Panc1 (cell line): ENCODE measurements at regions not wholly inside any gene's neighbourhood (a gene's known extent, or its start where the extent isn't known, plus 50 kb on each side); places are given as distances from the start of the nearest gene placed in this dataset.

Source experiments
- ATAC-seq: fragments of 200-7000 bp; cut with Tn5 transposase; 2 replicates; pipeline ENCODE4 v1.9.1; 2020; ENCODE audit warnings: mild to moderate bottlenecking, moderate library complexity
- BruUV-seq: library from RNA; stranded (reverse); fragments of 400-500 nt; replicated peaks from 2 replicates; lab custom pipeline; 2021; lab: Mats Ljungman, UMichigan
- CTCF ChIA-PET: fragments of 300-600 bp; sonication (Branson Sonifier 250); formaldehyde crosslinking; loops from one replicate; lab custom pipeline; 2022; ENCODE audit warnings: antibody characterized with exemption; lab: Charles Lee
- POLR2A ChIA-PET: fragments of 300-600 bp; sonication (Branson Sonifier 250); formaldehyde crosslinking; loops from one replicate; lab custom pipeline; 2022; ENCODE audit warnings: antibody characterized with exemption; lab: Charles Lee
- DNase-seq: peaks from one replicate; pipeline ENCODE4 v3.0.0-alpha.2; 2010; ENCODE audit warnings: low read depth, low spot score
- H3K27ac ChIP-seq: 2 replicates; pipeline ENCODE4 v1.5.1; 2011; ENCODE audit warnings: mild to moderate bottlenecking, low read length, inconsistent platforms
- H3K27me3 ChIP-seq: fragments of 200-500 bp; sonication (Bioruptor generic); 2 replicates; pipeline ENCODE4 v1.6.0; 2014; ENCODE audit warnings: low read length, inconsistent platforms; ENCODE audit not compliant: control insufficient read depth, insufficient read depth
- H3K36me3 ChIP-seq: fragments of 200-500 bp; sonication (Bioruptor generic); 2 replicates; pipeline ENCODE4 v1.5.1; 2014; ENCODE audit warnings: inconsistent platforms, mild to moderate bottlenecking, low read length, moderate library complexity; ENCODE audit not compliant: control insufficient read depth, insufficient read depth
- H3K4me1 ChIP-seq: 2 replicates; pipeline ENCODE4 v1.5.1; 2011; ENCODE audit warnings: inconsistent platforms, mild to moderate bottlenecking, low read length, moderate library complexity; ENCODE audit not compliant: control insufficient read depth, insufficient read depth
- H3K4me3 ChIP-seq, 2 experiments: 2 replicates each; pipeline ENCODE4 v1.5.1; 2011 to 2012; ENCODE audit warnings: low read depth in 2 of 2, low read length in 2 of 2, mild to moderate bottlenecking in 2 of 2, inconsistent platforms in 1 of 2, moderate library complexity in 1 of 2
- H3K9me3 ChIP-seq: fragments of 200-500 bp; sonication (Bioruptor generic); 2 replicates; pipeline ENCODE4 v1.5.1; 2014; ENCODE audit warnings: low read depth, mild to moderate bottlenecking, inconsistent platforms, low read length, moderate library complexity; ENCODE audit not compliant: control insufficient read depth, insufficient read depth
- CTCF ChIP-seq: fragments of 450-650 bp; IDR thresholded peaks from 2 replicates; pipeline ENCODE4 v1.5.1; 2017; ENCODE audit warnings: mild to moderate bottlenecking
- POLR2AphosphoS5 ChIP-seq: IDR thresholded peaks from 2 replicates; pipeline ENCODE4 v1.6.1; 2012; ENCODE audit warnings: mild to moderate bottlenecking, low read depth, low read length, moderate library complexity
- SIN3A ChIP-seq: IDR thresholded peaks from 2 replicates; pipeline ENCODE4 v1.6.1; 2012; ENCODE audit warnings: low read depth, mild to moderate bottlenecking, low read length, moderate library complexity, borderline replicate concordance; ENCODE audit not compliant: insufficient read depth
- TCF7L2 ChIP-seq: IDR thresholded peaks from 2 replicates; pipeline ENCODE4 v1.6.1; 2011; ENCODE audit warnings: mild to moderate bottlenecking, low read depth, low read length, inconsistent platforms
- in situ Hi-C: cut with HindIII; loops from 2 replicates; pipeline ENCODE4 v1.10.0; 2016; ENCODE audit warnings: low sequenced_read_pairs, low pct_unique_long_range_greater_than_20kb
- intact Hi-C: fragments of 100-400 bp; cut with micrococcal nuclease; formaldehyde crosslinking; loops from one replicate; pipeline ENCODE4 v1.10.0; 2022; ENCODE audit not compliant: unreplicated experiment
- TF ChIP-seq, protein P1 (sequence below), 2 experiments: IDR thresholded peaks; 2 replicates each; pipeline ENCODE4 v1.6.1; 2011 to 2012; ENCODE audit warnings: low read depth in 2 of 2, control low read depth in 1 of 2, low read length in 1 of 2, mild to moderate bottlenecking in 1 of 2, moderate library complexity in 1 of 2; ENCODE audit not compliant: insufficient read depth in 1 of 2

DNA sequence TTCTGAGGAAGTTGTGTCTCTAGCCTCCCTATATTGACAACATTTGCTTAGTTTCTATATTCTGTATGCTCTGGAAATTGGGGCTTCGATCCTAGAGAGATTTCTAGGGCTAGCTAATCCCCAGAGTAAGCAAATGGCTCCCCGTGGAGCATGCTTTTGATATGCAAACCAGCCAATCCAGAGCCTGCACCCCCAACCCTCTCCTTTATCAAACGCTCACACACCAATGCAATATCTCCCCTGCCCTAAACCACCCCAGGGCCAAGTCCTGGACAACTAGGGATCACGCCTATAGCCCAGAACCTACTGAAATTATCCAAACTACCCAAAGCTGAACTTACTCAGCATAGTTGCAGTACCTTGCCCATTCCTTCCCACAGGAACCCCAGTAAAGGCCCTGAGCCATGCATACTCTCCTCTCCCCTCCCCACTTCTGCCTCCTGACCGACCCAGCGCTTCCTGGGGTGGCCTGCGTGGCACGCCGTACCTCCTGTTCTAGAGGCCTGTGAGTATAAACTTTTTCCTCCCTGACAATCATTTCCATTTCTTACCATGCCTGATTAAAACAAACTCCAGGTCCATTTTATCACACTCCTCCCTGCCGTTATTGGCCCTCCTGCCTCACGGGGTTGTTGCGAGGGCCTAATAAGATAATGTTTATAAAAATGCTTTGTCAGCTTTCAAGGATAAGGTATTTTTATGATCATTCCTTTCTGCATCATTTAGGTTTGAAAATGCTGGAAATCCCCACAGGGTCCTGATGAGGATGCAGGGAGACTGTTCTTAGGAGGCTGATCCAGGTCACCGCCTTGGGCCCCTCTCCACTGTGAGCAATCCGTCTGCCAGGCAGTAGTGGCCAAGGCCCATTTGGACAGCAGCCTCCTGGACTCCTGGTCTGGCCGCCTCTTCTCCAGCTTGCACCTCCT, 102.7 kb downstream of the TENT5C start:
- ATAC-seq (no peak), DNase-seq (no peak)
- H3K27me3 ChIP-seq: no peaks in the 10 kb centered on the region
- intact Hi-C loops (no loop called here), in situ Hi-C loops (no loop called here)
- no peaks in the 10 kb centered on the region for H3K4me1 ChIP-seq
- no peaks in the 10 kb centered on the region for H3K9me3 ChIP-seq
- TF ChIP-seq, protein P1, sequence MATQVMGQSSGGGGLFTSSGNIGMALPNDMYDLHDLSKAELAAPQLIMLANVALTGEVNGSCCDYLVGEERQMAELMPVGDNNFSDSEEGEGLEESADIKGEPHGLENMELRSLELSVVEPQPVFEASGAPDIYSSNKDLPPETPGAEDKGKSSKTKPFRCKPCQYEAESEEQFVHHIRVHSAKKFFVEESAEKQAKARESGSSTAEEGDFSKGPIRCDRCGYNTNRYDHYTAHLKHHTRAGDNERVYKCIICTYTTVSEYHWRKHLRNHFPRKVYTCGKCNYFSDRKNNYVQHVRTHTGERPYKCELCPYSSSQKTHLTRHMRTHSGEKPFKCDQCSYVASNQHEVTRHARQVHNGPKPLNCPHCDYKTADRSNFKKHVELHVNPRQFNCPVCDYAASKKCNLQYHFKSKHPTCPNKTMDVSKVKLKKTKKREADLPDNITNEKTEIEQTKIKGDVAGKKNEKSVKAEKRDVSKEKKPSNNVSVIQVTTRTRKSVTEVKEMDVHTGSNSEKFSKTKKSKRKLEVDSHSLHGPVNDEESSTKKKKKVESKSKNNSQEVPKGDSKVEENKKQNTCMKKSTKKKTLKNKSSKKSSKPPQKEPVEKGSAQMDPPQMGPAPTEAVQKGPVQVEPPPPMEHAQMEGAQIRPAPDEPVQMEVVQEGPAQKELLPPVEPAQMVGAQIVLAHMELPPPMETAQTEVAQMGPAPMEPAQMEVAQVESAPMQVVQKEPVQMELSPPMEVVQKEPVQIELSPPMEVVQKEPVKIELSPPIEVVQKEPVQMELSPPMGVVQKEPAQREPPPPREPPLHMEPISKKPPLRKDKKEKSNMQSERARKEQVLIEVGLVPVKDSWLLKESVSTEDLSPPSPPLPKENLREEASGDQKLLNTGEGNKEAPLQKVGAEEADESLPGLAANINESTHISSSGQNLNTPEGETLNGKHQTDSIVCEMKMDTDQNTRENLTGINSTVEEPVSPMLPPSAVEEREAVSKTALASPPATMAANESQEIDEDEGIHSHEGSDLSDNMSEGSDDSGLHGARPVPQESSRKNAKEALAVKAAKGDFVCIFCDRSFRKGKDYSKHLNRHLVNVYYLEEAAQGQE (IDR thresholded peaks at IDR 0.05; ENCODE audit: insufficient read depth in 1 of 2, low read depth in 2 of 2, low read length in 1 of 2): no peak
- H3K4me3 ChIP-seq: no peak overlapping the region
- no peak overlapping the region for H3K27ac ChIP-seq
- no peaks in the 10 kb centered on the region for H3K36me3 ChIP-seq
- BruUV-seq: no TSS peak
- CTCF ChIA-PET: no interaction called here
- POLR2A ChIA-PET: no interaction called here

- ATAC-seq (no peak), DNase-seq (no peak)
- Histone ChIP-seq H3K36me3 (no peaks in the 10 kb centered on the region), H3K4me1 (no peaks in the 10 kb centered on the region), H3K9me3 (no peaks in the 10 kb centered on the region), H3K27me3 (no peaks in the 10 kb centered on the region), H3K4me3 (no peak overlapping the region), H3K27ac (no peak overlapping the region)
- in situ Hi-C loops (no loop called here), intact Hi-C loops (no loop called here)
- ChIA-PET POLR2A (no interaction called here), CTCF (no interaction called here)
- BruUV-seq: no TSS peak
- no peak for TF ChIP-seq SIN3A
- no peak for TF ChIP-seq TCF7L2
- TF ChIP-seq POLR2AphosphoS5: no peak
- TF ChIP-seq, protein P1 (IDR thresholded peaks at IDR 0.05; ENCODE audit: insufficient read depth in 1 of 2, low read depth in 2 of 2, low read length in 1 of 2): no peak
- no peak for TF ChIP-seq CTCF
These were observed 103.4 kb downstream of the TENT5C start for GRCh38 chr1:117709249-117709691.
